ELR (cell line): ENCODE measurements at regions not wholly inside any gene's neighbourhood (a gene's known extent, or its start where the extent isn't known, plus 50 kb on each side); places are given as distances from the start of the nearest gene placed in this dataset.
A peak's percentile ranks its signal among the peaks of the same experiment; 100 is the strongest.
"Not testable (repeated sequence)": the region's sequence is repeated elsewhere in the genome, so short reads cannot be mapped to it uniquely, and the experiment has no call there.

Experiments used
- DNase-seq: peaks from one replicate; pipeline ENCODE4 v3.0.0-alpha.2; 2015; ENCODE audit warnings: low read depth

- peak; percentile 46 for DNase-seq
These were observed 53.0 kb upstream of the TNKS2 start for GRCh38 chr10:91745090-91745831.

GRCh38 chr10:91743465-91743864, 54.8 kb upstream of the TNKS2 start:
- no peak for DNase-seq

- no peak for DNase-seq
These were observed 56.0 kb upstream of the TNKS2 start for GRCh38 chr10:91742229-91742628.

GRCh38 chr10:91741356-91741755, 56.9 kb upstream of the TNKS2 start:
- no peak for DNase-seq

DNA sequence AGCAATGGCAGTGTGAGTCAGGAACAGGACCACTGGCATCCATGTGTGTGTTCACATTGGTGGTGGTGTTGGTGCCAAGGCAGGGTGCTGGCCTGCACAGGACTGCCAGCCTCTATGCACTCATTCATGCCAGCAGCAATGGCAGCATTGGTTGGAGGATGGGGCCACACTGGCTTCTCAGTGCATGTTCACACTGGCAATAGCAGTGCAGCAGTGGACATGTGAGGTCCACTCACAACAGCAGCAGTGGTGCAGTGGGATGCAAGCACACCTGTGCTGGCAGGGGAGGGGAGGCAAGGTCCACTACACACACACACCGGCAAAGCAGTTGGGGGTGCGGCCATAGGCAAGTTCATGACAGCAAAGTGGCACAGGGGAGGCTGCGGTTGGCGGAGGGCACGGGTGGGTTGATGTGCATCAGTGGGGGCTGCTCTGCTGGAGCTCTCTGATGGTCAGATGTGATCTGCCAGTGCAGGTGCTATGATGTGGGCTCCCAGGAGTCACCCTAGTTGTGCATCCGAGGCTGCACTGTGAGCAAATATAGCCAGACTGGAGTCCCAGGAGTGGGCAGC, 57.8 kb upstream of the TNKS2 start:
- no peak for DNase-seq

DNA sequence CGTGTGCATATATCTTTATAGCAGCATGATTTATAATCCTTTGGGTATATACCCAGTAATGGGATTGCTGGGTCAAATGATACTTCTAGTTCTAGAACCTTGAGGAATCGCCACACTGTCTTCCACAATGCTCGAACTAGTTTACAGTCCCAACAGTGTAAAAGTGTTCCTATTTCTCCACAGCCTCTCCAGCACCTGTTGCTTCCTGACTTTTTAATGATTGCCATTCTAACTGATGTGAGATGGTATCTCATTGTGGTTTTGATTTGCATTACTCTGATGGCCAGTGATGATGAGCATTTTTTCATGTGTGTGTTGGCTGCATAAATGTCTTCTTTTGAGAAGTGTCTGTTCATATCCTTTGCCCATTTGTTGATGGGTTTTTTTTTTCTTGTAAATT, 66.0 kb upstream of the TNKS2 start:
- DNase-seq: not testable (repeated sequence)

- DNase-seq: peak; percentile 10
These were observed 68.9 kb upstream of the TNKS2 start for GRCh38 chr10:91729339-91729738.

DNA sequence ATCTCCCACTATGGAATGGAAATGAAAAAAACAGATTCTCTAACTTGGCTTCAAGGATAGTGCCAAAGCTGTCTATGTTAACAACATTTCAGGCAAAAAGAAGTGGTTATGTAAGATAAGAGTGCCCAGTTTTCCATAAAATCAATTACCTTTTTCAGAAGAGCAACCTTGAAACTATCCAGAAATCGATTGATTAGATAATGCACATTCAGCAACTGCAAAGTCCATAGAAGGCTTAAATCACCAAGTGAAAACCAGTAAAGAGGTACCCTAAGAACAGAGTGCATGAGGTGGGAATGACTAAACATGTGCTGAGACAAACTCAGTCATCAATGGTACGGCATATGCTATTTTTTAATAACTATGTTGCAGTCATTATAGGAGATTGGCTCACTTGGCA, 71.9 kb upstream of the TNKS2 start:
- no peak for DNase-seq

DNA sequence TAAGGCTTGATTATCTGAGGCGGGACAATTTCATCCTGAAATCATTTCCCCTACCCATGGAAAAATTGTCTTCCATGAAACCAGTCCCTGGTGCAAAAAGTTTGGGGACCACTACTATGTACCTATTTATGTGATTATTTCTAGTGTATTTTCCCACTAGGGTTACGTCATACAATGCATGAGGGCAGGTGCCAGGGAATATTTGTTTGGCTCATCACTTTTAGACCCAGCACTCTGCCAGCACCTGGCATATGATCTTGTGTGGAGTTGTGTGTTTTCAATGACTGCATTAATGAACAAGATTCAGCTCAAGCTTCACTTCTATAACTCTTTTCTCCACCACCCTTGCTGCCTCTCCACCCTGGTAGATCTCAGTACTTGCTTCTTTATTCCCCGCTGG, 73.3 kb upstream of the TNKS2 start:
- DNase-seq: no peak

GRCh38 chr10:91713461-91714072, 80.7 kb upstream of the PPP1R3C start:
- DNase-seq: no peak

- DNase-seq: no peak
These were observed 79.2 kb upstream of the PPP1R3C start for GRCh38 chr10:91711885-91712680.

- no peak for DNase-seq
These were observed 76.5 kb upstream of the PPP1R3C start for GRCh38 chr10:91709394-91709798.

GRCh38 chr10:91708174-91708861, 75.4 kb upstream of the PPP1R3C start:
- DNase-seq: no peak

DNA sequence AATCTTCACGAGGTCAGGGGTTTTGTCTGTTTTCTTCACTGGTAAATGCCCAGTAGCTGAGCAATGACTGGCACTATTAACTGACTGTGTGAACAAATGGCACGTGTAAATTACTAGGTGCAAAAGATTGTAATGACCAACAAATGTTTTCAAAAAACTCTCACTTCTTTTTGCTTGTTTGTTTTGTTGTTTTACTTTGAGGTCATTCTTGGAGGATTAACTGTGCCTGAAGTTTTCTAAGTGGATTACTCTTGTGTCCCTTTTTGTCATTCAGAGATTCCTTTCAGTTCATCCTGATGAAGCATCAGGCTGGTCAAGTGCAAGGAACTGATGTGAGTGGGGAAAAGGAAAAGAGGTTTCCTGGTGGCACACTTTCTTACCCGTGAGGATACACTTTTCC, 74.4 kb upstream of the PPP1R3C start:
- no peak for DNase-seq

DNA sequence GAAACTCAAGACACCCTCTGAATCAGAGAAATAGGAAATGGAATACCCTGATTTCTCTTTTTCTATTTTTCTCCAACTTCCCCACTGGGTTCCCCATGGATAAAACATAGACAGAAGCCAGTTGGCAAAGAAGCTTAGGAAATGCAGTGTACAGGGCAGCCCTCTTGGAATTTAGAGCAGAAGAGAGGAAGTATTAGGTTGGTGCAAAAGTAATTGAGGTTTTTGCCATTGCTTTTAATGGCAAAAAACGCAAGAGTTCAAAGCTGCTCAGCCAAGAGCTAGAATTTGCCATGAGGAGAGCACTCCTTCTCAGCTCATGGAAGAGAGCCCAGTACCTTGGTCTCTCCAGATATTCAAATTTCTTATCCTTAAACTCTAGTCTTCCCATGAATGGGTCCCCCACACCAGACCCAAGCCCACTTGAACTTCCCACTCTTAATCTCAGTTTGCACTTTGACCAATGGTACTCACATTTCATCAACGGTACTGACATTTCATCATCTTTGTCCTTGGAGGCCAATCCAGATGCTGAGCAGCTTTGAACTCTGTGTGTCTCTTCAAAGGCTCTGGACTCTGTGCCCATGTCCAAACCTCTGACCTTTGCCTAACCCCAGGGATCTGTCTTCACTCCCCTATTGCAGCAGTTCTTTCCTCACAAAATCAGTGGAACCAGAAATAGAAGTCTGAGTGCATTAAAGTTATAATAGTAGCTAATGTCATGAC, 73.2 kb upstream of the PPP1R3C start:
- no peak for DNase-seq

DNA sequence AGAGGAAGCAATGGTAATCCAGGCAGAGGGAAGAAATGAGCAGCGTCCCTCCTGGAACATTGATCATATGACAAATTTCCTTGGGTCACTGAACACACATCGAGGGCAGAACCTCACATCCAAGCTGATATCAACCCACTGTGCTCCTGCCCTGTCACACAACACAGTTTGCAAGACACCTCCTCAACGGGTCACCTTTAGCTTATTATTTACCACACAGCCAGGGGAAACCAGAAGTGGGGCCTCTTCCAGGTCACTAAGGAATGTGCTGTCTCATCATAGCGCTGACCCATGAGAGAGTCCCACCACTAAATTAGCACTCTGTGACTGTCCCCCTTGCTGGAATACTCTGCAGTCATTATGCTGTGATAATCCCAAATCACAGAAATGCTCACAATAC, 69.7 kb upstream of the PPP1R3C start:
- DNase-seq: no peak

DNA sequence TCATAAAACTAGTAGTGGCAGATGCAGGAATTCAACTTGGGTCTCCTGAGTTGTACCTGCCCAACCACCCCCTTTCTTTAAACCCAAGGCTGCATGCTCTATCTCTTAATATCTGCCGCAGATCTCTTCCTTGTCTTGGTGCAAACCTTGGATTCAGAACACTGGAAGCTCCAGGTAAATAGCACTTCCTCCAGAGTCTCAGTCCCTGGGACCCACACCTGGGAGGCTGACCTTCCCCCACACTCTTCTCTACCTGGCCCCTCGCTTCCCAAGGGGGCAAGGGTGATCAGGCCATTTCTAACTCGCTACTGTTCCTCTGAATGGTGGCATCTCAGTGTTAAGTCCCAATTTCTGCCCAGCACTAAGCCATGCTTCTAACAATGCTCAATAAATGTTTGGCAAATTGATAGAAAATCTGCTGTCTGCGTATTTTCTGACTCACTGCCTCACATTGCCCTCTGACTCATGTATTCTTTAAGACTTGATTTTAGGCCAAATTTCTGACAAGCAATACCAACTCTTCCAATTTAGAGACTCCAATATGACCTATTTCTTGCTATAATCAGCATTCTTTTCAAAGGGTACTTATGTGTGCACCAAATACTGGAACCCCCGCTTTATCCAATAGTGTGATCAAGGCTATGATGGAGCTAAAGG, 68.0 kb upstream of the PPP1R3C start:
- DNase-seq: peak; percentile 85

GRCh38 chr10:91700273-91700672, 67.4 kb upstream of the PPP1R3C start:
- no peak for DNase-seq

- no peak for DNase-seq
These were observed 65.4 kb upstream of the PPP1R3C start for GRCh38 chr10:91698258-91698657.

DNA sequence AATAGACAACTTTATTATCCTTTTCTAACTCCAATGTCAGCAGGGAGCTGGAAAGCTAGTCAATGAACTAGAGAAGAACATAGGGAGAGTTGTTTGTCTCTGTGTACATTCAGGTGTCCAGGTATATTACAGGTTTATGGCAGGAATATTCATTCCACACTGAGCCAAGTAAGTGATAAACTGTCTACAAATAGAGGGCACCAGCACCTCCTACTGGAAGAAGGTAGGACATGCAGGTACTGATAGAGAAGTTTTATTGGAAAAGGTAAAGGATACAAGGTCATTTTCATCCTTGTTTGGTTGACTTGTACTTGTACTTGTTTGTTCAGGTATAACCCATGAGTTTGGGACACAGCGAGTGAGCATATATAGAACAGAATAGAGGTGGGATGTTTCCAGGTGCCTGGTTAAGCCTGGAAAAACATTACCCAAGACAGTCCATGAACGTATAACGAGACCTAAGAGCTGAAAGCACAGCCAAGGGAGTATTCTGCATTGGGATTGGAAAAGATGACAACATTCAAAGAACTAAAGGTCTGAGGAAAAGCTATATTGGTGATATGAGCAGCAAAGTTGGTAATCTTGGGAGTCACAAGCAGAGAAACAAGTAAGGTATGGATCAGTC, 61.4 kb upstream of the PPP1R3C start:
- DNase-seq: peak; percentile 66
